D721Med (cell line): ENCODE measurements at regions not wholly inside any gene's neighbourhood (a gene's known extent, or its start where the extent isn't known, plus 50 kb on each side); places are given as distances from the start of the nearest gene placed in this dataset.

ENCODE experiments used
- DNase-seq: peaks from one replicate; pipeline ENCODE4 v3.0.0; 2011; ENCODE audit warnings: low spot score; ENCODE audit not compliant: insufficient read length
- FAIRE-seq: peaks from 2 replicates; lab custom pipeline; 2011; peaks lifted over from hg19 to GRCh38; lab: Jason Lieb, UNC
- CTCF ChIP-seq: IDR thresholded peaks from 2 replicates; pipeline ENCODE4 v1.5.1; 2012; ENCODE audit warnings: mild to moderate bottlenecking, control low read depth; ENCODE audit not compliant: insufficient read depth; ENCODE audit errors: missing control alignments

- FAIRE-seq = no peak
- DNase-seq = no peak
- TF ChIP-seq CTCF = no peak
Measured at GRCh38 chr13:109393045-109393444, 393.3 kb downstream of the IRS2 start.

DNA sequence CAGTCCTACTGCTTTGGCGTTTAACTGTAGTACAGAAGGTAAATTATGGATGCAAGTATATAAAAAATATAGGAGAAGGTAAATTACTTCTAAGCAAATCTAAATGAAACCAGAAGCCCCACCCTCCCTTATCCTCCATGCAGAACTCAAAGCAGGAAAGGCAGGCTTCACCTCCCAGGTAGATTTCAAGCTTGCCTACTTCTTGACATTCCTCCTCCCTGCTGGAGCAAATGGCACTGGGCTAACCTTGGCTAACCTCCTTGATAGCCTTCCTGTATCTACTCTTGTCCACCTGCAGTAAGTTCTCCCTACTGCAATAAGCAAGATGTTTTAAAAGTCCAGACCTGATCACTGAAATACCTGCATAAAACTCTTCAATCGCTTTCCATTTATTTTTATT, 396.0 kb downstream of the IRS2 start:
- FAIRE-seq = no peak
- no peak for DNase-seq
- TF ChIP-seq CTCF = no peak

GRCh38 chr13:109389892-109390345, 396.5 kb downstream of the IRS2 start:
- DNase-seq (no peak), FAIRE-seq (no peak)
- no peak for TF ChIP-seq CTCF

GRCh38 chr13:109389456-109389855, 396.9 kb downstream of the IRS2 start:
- FAIRE-seq (no peak), DNase-seq (no peak)
- TF ChIP-seq CTCF = no peak

GRCh38 chr13:109387471-109387870, 398.9 kb downstream of the IRS2 start:
- FAIRE-seq (no peak), DNase-seq (no peak)
- TF ChIP-seq CTCF = no peak

DNA sequence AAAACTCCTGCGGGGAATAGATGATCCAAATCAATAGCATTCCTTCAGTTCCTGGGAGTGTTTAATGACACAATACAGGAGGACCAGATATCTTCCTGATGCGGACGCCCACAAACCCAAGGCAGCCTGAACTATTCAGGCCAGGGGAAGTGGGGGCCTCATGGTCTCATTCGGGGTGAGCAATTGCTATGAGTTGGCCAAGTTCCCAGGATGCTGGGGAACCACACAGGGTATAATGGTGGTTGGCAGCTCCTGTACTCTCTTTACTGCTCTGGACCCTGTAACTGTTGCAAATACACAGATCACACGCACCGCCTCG, 401.2 kb downstream of the IRS2 start:
- DNase-seq (no peak), FAIRE-seq (no peak)
- TF ChIP-seq CTCF = no peak

GRCh38 chr13:109384491-109385241, 401.7 kb downstream of the IRS2 start:
- FAIRE-seq = no peak
- TF ChIP-seq CTCF = no peak
- no peak for DNase-seq
